CD14-positive monocyte (primary cell): ENCODE measurements at regions not wholly inside any gene's neighbourhood (a gene's known extent, or its start where the extent isn't known, plus 50 kb on each side); places are given as distances from the start of the nearest gene placed in this dataset.

Experiments
- DNase-seq, 3 donors: peaks; one replicate each; pipeline ENCODE4 v3.0.0-alpha.2; 2011 to 2022
- H2AFZ ChIP-seq: 2 replicates; pipeline ENCODE4 v1.6.0; 2012; ENCODE audit warnings: mild to moderate bottlenecking, low read depth, low read length, inconsistent platforms; ENCODE audit not compliant: insufficient read depth, poor library complexity, severe bottlenecking
- H3K27ac ChIP-seq, 2 donors: 1 replicate in 1 of 2; 2 replicates in 1 of 2; pipeline ENCODE4 v1.5.1; 2012 to 2013; ENCODE audit warnings: low read length in 2 of 2, control low read depth in 1 of 2, inconsistent platforms in 1 of 2, low read depth in 1 of 2, mild to moderate bottlenecking in 1 of 2
- H3K27me3 ChIP-seq, 2 donors: one replicate each; pipeline versions ENCODE4 v1.6.0 to v1.6.1; 2011 to 2013; ENCODE audit warnings: low read length in 2 of 2; ENCODE audit not compliant: control insufficient read depth in 2 of 2, insufficient read depth in 2 of 2
- H3K36me3 ChIP-seq, 2 donors: replicated peaks in 1 of 2; 1 replicate in 1 of 2; 2 replicates in 1 of 2; pipeline versions ENCODE4 v1.5.1 to v1.6.1; 2012 to 2013; ENCODE audit warnings: low read length in 2 of 2, control low read depth in 1 of 2, inconsistent platforms in 1 of 2, mild to moderate bottlenecking in 1 of 2; ENCODE audit not compliant: insufficient read depth in 2 of 2, control insufficient read depth in 1 of 2
- H3K4me1 ChIP-seq, 2 donors: 1 replicate in 1 of 2; 2 replicates in 1 of 2; pipeline versions ENCODE4 v1.5.1 to v1.6.1; 2012 to 2013; ENCODE audit warnings: low read length in 2 of 2, control low read depth in 1 of 2, inconsistent platforms in 1 of 2, mild to moderate bottlenecking in 1 of 2, moderate library complexity in 1 of 2; ENCODE audit not compliant: insufficient read depth in 2 of 2, control insufficient read depth in 1 of 2
- H3K4me2 ChIP-seq: replicated peaks from 2 replicates; pipeline ENCODE3; 2012; ENCODE audit warnings: low read length, moderate library complexity, mild to moderate bottlenecking; ENCODE audit not compliant: poor library complexity, severe bottlenecking; ENCODE audit errors: extremely low read depth
- H3K4me3 ChIP-seq, 3 experiments: fragments of 200-600 bp in 1 of 3; sonication (generic) in 1 of 3; replicated peaks in 1 of 3; 1 replicate in 2 of 3; 2 replicates in 1 of 3; pipeline ENCODE4 v1.5.1; 2011 to 2013; ENCODE audit warnings: low read length in 3 of 3, mild to moderate bottlenecking in 3 of 3, control low read depth in 2 of 3, low read depth in 2 of 3, inconsistent platforms in 1 of 3, moderate library complexity in 1 of 3
- H3K79me2 ChIP-seq: 2 replicates; pipeline ENCODE4 v1.6.0; 2012; ENCODE audit warnings: mild to moderate bottlenecking, control low read depth, inconsistent platforms, low read length, moderate library complexity; ENCODE audit not compliant: insufficient read depth
- H3K9ac ChIP-seq: 2 replicates; pipeline ENCODE4 v1.6.0; 2017; ENCODE audit warnings: low read length, mild to moderate bottlenecking; ENCODE audit not compliant: insufficient read depth, poor library complexity, severe bottlenecking
- H3K9me3 ChIP-seq, 2 donors: replicated peaks in 1 of 2; 1 replicate in 1 of 2; 2 replicates in 1 of 2; pipeline versions ENCODE4 v1.5.1 to v1.6.1; 2012 to 2013; ENCODE audit warnings: low read length in 2 of 2, control low read depth in 1 of 2; ENCODE audit not compliant: control insufficient read depth in 1 of 2, insufficient read depth in 1 of 2
- H4K20me1 ChIP-seq: 2 replicates; pipeline ENCODE4 v1.6.0; 2012; ENCODE audit warnings: mild to moderate bottlenecking, low read length, control low read depth, moderate library complexity; ENCODE audit not compliant: insufficient read depth
- H3K27ac Mint-ChIP-seq, 7 donors: one replicate each; pipeline ENCODE4 v1.8.0; 2020; ENCODE audit warnings: mild to moderate bottlenecking in 7 of 7, mixed read lengths in 7 of 7, moderate library complexity in 6 of 7, inconsistent platforms in 2 of 7
- H3K27me3 Mint-ChIP-seq, 3 donors: one replicate each; pipeline ENCODE4 v1.8.0; 2021 to 2022; ENCODE audit warnings: low read depth in 3 of 3, mild to moderate bottlenecking in 3 of 3, mixed read lengths in 3 of 3, moderate library complexity in 3 of 3, inconsistent platforms in 1 of 3
- H3K36me3 Mint-ChIP-seq, 2 donors: one replicate each; pipeline ENCODE4 v1.8.0; 2020; ENCODE audit warnings: mixed read lengths in 2 of 2, inconsistent platforms in 1 of 2, mild to moderate bottlenecking in 1 of 2
- H3K4me1 Mint-ChIP-seq: one replicate; pipeline ENCODE4 v1.8.0; 2020; ENCODE audit warnings: mild to moderate bottlenecking, mixed read lengths
- H3K4me3 Mint-ChIP-seq, 2 donors: one replicate each; pipeline ENCODE4 v1.8.0; 2020; ENCODE audit warnings: mild to moderate bottlenecking in 2 of 2, mixed read lengths in 2 of 2, moderate library complexity in 1 of 2
- H3K9me3 Mint-ChIP-seq, 7 donors: one replicate each; pipeline ENCODE4 v1.8.0; 2020 to 2022; ENCODE audit warnings: mixed read lengths in 7 of 7, mild to moderate bottlenecking in 6 of 7, moderate library complexity in 6 of 7, inconsistent platforms in 2 of 7
- CTCF ChIP-seq: fragments of 200-600 bp; IDR thresholded peaks from one replicate; pipeline ENCODE4 v1.8.0; 2022; ENCODE audit warnings: antibody characterized with exemption, mild to moderate bottlenecking
- WGBS: methylation state at CpG from one replicate; pipeline ENCODE4 v1.1.5; 2013; ENCODE audit warnings: missing lambda C conversion rate; ENCODE audit not compliant: insufficient coverage; 5-methylcytosine and 5-hydroxymethylcytosine counted together
- intact Hi-C, 2 donors: fragments of 100-400 bp; cut with micrococcal nuclease; formaldehyde crosslinking; loops; one replicate each; pipeline versions ENCODE4 v1.15.0 to v1.15.1; 2023

- Histone ChIP-seq H3K9ac (no peak overlapping the region), H3K4me1 (no peaks in the 10 kb centered on the region), H3K36me3 (no peaks in the 10 kb centered on the region), H3K4me2 (no peak overlapping the region), H3K4me3 (no peak overlapping the region), H3K9me3 (no peaks in the 10 kb centered on the region), H3K79me2 (no peaks in the 10 kb centered on the region), H2AFZ (no peak overlapping the region), H3K27me3 (no peaks in the 10 kb centered on the region), H4K20me1 (no peaks in the 10 kb centered on the region), H3K27ac (no peak overlapping the region)
- Mint-ChIP-seq H3K27me3 (peaks cover under 1 to 9% (median 7%) of the 10 kb centered on the region in 3 donors), H3K36me3 (no peaks in the 10 kb centered on the region), H3K9me3 (peaks cover 0 to 3% (median 0%) of the 10 kb centered on the region in 7 donors), H3K4me1 (no peaks in the 10 kb centered on the region), H3K4me3 (no peak overlapping the region), H3K27ac (no peak overlapping the region)
- WGBS = no CpG with 5 or more reads among the region's 6 CpGs
- no peak for DNase-seq
- TF ChIP-seq CTCF = no peak
- intact Hi-C loops = no loop called here
Measured at GRCh38 chr22:49403102-49403501, 424.6 kb downstream of the BRD1 start.

GRCh38 chr22:49402169-49402568 lies 425.5 kb downstream of the BRD1 start:
- no peaks in the 10 kb centered on the region for H3K79me2 ChIP-seq
- H3K4me3 Mint-ChIP-seq = no peak overlapping the region
- H4K20me1 ChIP-seq = no peaks in the 10 kb centered on the region
- H3K4me1 ChIP-seq = no peaks in the 10 kb centered on the region
- H3K4me1 Mint-ChIP-seq = no peaks in the 10 kb centered on the region
- H3K9me3 Mint-ChIP-seq = peaks cover 0 to 3% (median 0%) of the 10 kb centered on the region in 7 donors
- H3K4me2 ChIP-seq = no peak overlapping the region
- H3K9ac ChIP-seq = no peak overlapping the region
- no peak overlapping the region for H3K27ac ChIP-seq
- H3K27ac Mint-ChIP-seq = no peak overlapping the region
- no peak for TF ChIP-seq CTCF
- no peak overlapping the region for H3K4me3 ChIP-seq
- no peaks in the 10 kb centered on the region for H3K9me3 ChIP-seq
- DNase-seq = no peak
- no peaks in the 10 kb centered on the region for H3K36me3 ChIP-seq
- 84% methylated on average over 11 of the region's 12 CpGs for WGBS
- no peaks in the 10 kb centered on the region for H3K36me3 Mint-ChIP-seq
- intact Hi-C loops = no loop called here
- H3K27me3 Mint-ChIP-seq = peaks cover 0 to 8% (median 7%) of the 10 kb centered on the region in 3 donors
- no peak overlapping the region for H2AFZ ChIP-seq
- no peaks in the 10 kb centered on the region for H3K27me3 ChIP-seq
